PC-9 (cell line): ENCODE measurements at regions not wholly inside any gene's neighbourhood (a gene's known extent, or its start where the extent isn't known, plus 50 kb on each side); places are given as distances from the start of the nearest gene placed in this dataset.

Experiments used
- BruUV-seq: library from RNA; stranded (reverse); fragments of 400-500 nt; replicated peaks from 2 replicates; lab custom pipeline; 2021; lab: Mats Ljungman, UMichigan
- CTCF ChIA-PET: fragments of 300-600 bp; sonication (Branson Sonifier 250); formaldehyde crosslinking; loops from one replicate; lab custom pipeline; 2022; ENCODE audit warnings: antibody characterized with exemption; lab: Charles Lee
- POLR2A ChIA-PET: fragments of 300-600 bp; sonication (Branson Sonifier 250); formaldehyde crosslinking; loops from one replicate; lab custom pipeline; 2022; ENCODE audit warnings: antibody characterized with exemption; ENCODE audit not compliant: unreplicated experiment; lab: Charles Lee
- DNase-seq, 2 experiments: peaks; one replicate each; pipeline versions ENCODE4 v3.0.0 to v3.0.0-alpha.2; 2015 to 2022; ENCODE audit warnings: mixed read lengths in 1 of 2
- H2AFZ ChIP-seq: fragments of 200-600 bp; sonication (generic); 2 replicates; pipeline ENCODE4 v1.8.1; 2017; ENCODE audit warnings: antibody characterized with exemption
- H3F3A ChIP-seq: fragments of 200-600 bp; sonication (generic); 2 replicates; pipeline ENCODE4 v1.8.1; 2017; ENCODE audit warnings: antibody characterized with exemption, mild to moderate bottlenecking, low read depth; ENCODE audit not compliant: insufficient read depth
- H3K27ac ChIP-seq: fragments of 200-600 bp; sonication (generic); 2 replicates; pipeline ENCODE4 v1.6.1; 2016; ENCODE audit warnings: mixed run types
- H3K27me3 ChIP-seq: fragments of 200-600 bp; sonication (generic); 2 replicates; pipeline ENCODE4 v1.6.1; 2016; ENCODE audit warnings: low read depth, mixed run types; ENCODE audit not compliant: insufficient read depth
- H3K36me3 ChIP-seq: fragments of 200-600 bp; sonication (generic); 2 replicates; pipeline ENCODE4 v1.6.1; 2016; ENCODE audit warnings: low read depth, mixed run types
- H3K4me1 ChIP-seq: fragments of 200-600 bp; sonication (generic); replicated peaks from 2 replicates; pipeline ENCODE4 v1.6.1; 2016; ENCODE audit warnings: mixed run types; ENCODE audit not compliant: insufficient read depth
- H3K4me2 ChIP-seq: fragments of 200-600 bp; sonication (generic); 2 replicates; pipeline ENCODE4 v1.6.1; 2017; ENCODE audit warnings: mixed run types
- H3K4me3 ChIP-seq: fragments of 200-600 bp; sonication (generic); 2 replicates; pipeline ENCODE4 v1.6.1; 2016; ENCODE audit warnings: mixed run types
- H3K79me2 ChIP-seq: fragments of 200-600 bp; sonication (generic); 2 replicates; pipeline ENCODE4 v1.6.1; 2017; ENCODE audit warnings: low read depth, mixed run types
- H3K9me2 ChIP-seq: fragments of 200-600 bp; sonication (generic); 2 replicates; pipeline ENCODE4 v1.8.1; 2017; ENCODE audit warnings: mild to moderate bottlenecking; ENCODE audit not compliant: insufficient read depth
- H3K9me3 ChIP-seq: fragments of 200-600 bp; sonication (generic); 2 replicates; pipeline ENCODE4 v1.8.1; 2016; ENCODE audit warnings: low read depth; ENCODE audit not compliant: insufficient read depth
- H4K20me1 ChIP-seq: fragments of 200-600 bp; sonication (generic); 2 replicates; pipeline ENCODE4 v1.8.1; 2017; ENCODE audit not compliant: insufficient read depth
- EZH2 ChIP-seq: fragments of 200-600 bp; sonication (generic); IDR thresholded peaks from 2 replicates; pipeline ENCODE4 v1.8.0; 2017; ENCODE audit warnings: antibody characterized with exemption, low read depth
- intact Hi-C: fragments of 100-400 bp; cut with micrococcal nuclease; formaldehyde crosslinking; loops from one replicate; pipeline ENCODE4 v1.10.0; 2022; ENCODE audit not compliant: unreplicated experiment
- TF ChIP-seq, protein P1 (sequence below): fragments of 200-600 bp; sonication (generic); conservative IDR thresholded peaks from 2 replicates; pipeline ENCODE4 v1.6.1; 2017; ENCODE audit warnings: mixed run types, antibody characterized with exemption, mild to moderate bottlenecking, moderate library complexity

DNA sequence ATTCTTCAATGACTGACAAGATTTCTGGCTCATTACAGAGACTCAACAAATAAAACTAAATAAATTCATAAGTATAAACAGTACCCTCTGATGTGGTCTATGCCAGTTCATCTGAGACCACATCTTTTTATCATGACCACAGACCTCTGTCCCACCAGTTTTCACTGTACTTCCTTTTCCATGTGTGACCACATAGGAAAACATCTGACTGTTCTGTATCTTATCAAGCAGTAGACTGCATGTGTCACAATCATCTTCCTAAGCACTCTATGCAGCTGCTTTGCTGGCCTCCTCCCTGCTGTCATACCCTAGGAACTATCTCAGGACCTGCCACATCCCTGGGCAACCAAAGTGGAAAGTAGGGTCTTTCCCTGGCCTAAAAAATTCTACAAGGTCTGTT, 205.0 kb upstream of the ZNF462 start:
- no TSS peak for BruUV-seq
- no peak for DNase-seq
- Histone ChIP-seq H3K4me2 (no peak overlapping the region), H3K36me3 (no peaks in the 10 kb centered on the region), H3K4me1 (no peaks in the 10 kb centered on the region), H3K9me3 (no peaks in the 10 kb centered on the region), H3K79me2 (no peaks in the 10 kb centered on the region), H3K4me3 (no peak overlapping the region), H3K9me2 (no peaks in the 10 kb centered on the region), H3K27me3 (no peaks in the 10 kb centered on the region), H3F3A (no peaks in the 10 kb centered on the region), H2AFZ (no peak overlapping the region), H4K20me1 (no peaks in the 10 kb centered on the region; the same call in 1 of the 2 replicates), H3K27ac (no peak overlapping the region)
- TF ChIP-seq, protein P1, sequence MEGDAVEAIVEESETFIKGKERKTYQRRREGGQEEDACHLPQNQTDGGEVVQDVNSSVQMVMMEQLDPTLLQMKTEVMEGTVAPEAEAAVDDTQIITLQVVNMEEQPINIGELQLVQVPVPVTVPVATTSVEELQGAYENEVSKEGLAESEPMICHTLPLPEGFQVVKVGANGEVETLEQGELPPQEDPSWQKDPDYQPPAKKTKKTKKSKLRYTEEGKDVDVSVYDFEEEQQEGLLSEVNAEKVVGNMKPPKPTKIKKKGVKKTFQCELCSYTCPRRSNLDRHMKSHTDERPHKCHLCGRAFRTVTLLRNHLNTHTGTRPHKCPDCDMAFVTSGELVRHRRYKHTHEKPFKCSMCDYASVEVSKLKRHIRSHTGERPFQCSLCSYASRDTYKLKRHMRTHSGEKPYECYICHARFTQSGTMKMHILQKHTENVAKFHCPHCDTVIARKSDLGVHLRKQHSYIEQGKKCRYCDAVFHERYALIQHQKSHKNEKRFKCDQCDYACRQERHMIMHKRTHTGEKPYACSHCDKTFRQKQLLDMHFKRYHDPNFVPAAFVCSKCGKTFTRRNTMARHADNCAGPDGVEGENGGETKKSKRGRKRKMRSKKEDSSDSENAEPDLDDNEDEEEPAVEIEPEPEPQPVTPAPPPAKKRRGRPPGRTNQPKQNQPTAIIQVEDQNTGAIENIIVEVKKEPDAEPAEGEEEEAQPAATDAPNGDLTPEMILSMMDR: no peak
- TF ChIP-seq EZH2: no peak
- intact Hi-C loops: no loop called here
- ChIA-PET CTCF (no interaction called here), POLR2A (no interaction called here)

DNA sequence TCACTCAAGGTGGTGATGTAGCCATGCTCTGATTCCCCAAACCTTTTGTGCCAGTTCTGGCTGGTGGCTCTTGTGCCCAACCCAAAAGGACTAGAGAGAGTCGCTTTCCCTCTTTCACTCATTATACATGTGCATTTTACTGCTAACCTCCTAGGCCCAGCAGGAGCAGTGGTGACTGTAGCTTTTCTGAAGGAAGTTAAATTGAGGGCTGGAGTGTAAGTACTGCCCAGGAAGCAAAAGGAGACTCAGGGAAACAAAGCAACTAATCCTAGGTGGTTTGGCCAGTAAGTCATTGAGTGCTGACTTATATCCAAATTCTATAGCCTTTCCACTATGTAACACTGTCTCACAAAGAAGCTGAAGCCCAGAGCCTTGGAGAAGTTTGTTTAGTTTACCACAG, 194.4 kb upstream of the ZNF462 start:
- Histone ChIP-seq H3K79me2 (no peaks in the 10 kb centered on the region), H3K27ac (no peak overlapping the region), H2AFZ (no peak overlapping the region), H3K27me3 (no peaks in the 10 kb centered on the region), H4K20me1 (no peaks in the 10 kb centered on the region), H3K9me2 (peaks cover 6% of the 10 kb centered on the region; the same call in 1 of the 2 replicates), H3F3A (no peaks in the 10 kb centered on the region), H3K4me3 (no peak overlapping the region), H3K36me3 (no peaks in the 10 kb centered on the region), H3K9me3 (no peaks in the 10 kb centered on the region), H3K4me2 (no peak overlapping the region), H3K4me1 (no peaks in the 10 kb centered on the region)
- DNase-seq: no peak
- ChIA-PET POLR2A (no interaction called here), CTCF (no interaction called here)
- intact Hi-C loops: no loop called here
- TF ChIP-seq EZH2: no peak
- TF ChIP-seq, protein P1: no peak
- no TSS peak for BruUV-seq

DNA sequence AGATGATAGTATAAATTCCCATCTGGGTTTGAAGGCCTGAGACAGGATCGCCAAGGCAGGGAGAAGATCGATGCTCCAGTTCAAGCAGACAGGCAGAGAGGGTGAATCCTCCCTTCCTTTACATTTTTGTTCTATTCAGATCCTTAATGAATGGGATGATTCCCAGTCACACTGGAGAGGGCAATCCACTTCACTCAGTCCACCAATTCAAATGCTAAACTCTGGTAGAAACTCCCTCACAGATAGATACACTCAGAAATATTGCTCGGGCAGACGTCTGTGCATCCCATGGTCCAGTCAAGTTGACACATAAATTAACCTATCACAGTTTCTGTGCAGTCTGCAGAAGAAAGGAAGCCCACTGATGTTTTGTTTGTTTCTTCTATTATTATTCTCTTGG, 193.1 kb upstream of the ZNF462 start:
- TF ChIP-seq, protein P1: no peak
- TF ChIP-seq EZH2: no peak
- CTCF ChIA-PET: no interaction called here

More for the DNA sequence above, 193.1 kb upstream of the ZNF462 start:
- no peak for DNase-seq
- Histone ChIP-seq H3K27me3 (no peaks in the 10 kb centered on the region), H3K9me3 (no peaks in the 10 kb centered on the region), H3K4me1 (no peaks in the 10 kb centered on the region), H3F3A (no peaks in the 10 kb centered on the region), H3K4me3 (no peak overlapping the region), H3K4me2 (no peak overlapping the region), H4K20me1 (no peaks in the 10 kb centered on the region), H3K79me2 (no peaks in the 10 kb centered on the region), H2AFZ (no peak overlapping the region), H3K36me3 (no peaks in the 10 kb centered on the region), H3K9me2 (peaks cover 6% of the 10 kb centered on the region; the same call in 1 of the 2 replicates), H3K27ac (no peak overlapping the region)
- POLR2A ChIA-PET: no interaction called here
- intact Hi-C loops: no loop called here
- no TSS peak for BruUV-seq
